Thymus (tissue), 11 donors: ENCODE measurements at regions not wholly inside any gene's neighbourhood (a gene's known extent, or its start where the extent isn't known, plus 50 kb on each side); places are given as distances from the start of the nearest gene placed in this dataset.

ENCODE experiments used
- DNase-seq, 9 donors: peaks; one replicate each; pipeline ENCODE4 v3.0.0-alpha.2; 2013; ENCODE audit warnings: low spot score in 9 of 9, low read depth in 6 of 9, missing footprints in 1 of 9
- H3K27ac ChIP-seq, 2 donors: one replicate each; pipeline ENCODE4 v1.5.1; 2013; ENCODE audit warnings: control low read depth in 1 of 2, low read depth in 1 of 2, low read length in 1 of 2, mild to moderate bottlenecking in 1 of 2, moderate library complexity in 1 of 2
- H3K27me3 ChIP-seq, 2 donors: one replicate each; pipeline ENCODE4 v1.5.1; 2013; ENCODE audit warnings: low read length in 1 of 2; ENCODE audit not compliant: control insufficient read depth in 2 of 2, insufficient read depth in 1 of 2
- H3K36me3 ChIP-seq, 2 donors: one replicate each; pipeline ENCODE4 v1.5.1; 2013; ENCODE audit warnings: low read length in 1 of 2, mild to moderate bottlenecking in 1 of 2, moderate library complexity in 1 of 2; ENCODE audit not compliant: control insufficient read depth in 2 of 2, insufficient read depth in 2 of 2
- H3K4me1 ChIP-seq, 2 donors: one replicate each; pipeline ENCODE4 v1.5.1; 2013; ENCODE audit warnings: low read length in 2 of 2; ENCODE audit not compliant: control insufficient read depth in 2 of 2, insufficient read depth in 2 of 2
- H3K4me3 ChIP-seq, 2 donors: one replicate each; pipeline ENCODE4 v1.5.1; 2013; ENCODE audit warnings: low read length in 2 of 2, control low read depth in 1 of 2, mild to moderate bottlenecking in 1 of 2
- H3K9me3 ChIP-seq, 2 donors: one replicate each; pipeline ENCODE4 v1.5.1; 2013; ENCODE audit warnings: low read length in 1 of 2, mild to moderate bottlenecking in 1 of 2; ENCODE audit not compliant: control insufficient read depth in 2 of 2, insufficient read depth in 1 of 2
- WGBS: extraction: QIAGEN DNeasy Blood & Tissue Kit; methylation state at CpG from one replicate; pipeline ENCODE4 v1.1.7; 2013; 5-methylcytosine and 5-hydroxymethylcytosine counted together
- donor health status: healthy.

GRCh38 chr12:91629440-91629839 lies 446.8 kb upstream of the DCN start:
- Histone ChIP-seq H3K36me3 (no peaks in the 10 kb centered on the region), H3K27me3 (no peaks in the 10 kb centered on the region), H3K4me1 (no peaks in the 10 kb centered on the region), H3K27ac (no peak overlapping the region), H3K4me3 (no peak overlapping the region), H3K9me3 (peaks cover 2 to 12% of the 10 kb centered on the region in 2 donors)
- 92% methylated on average over 2 of the region's 2 CpGs for WGBS
- DNase-seq = no peak

GRCh38 chr12:91628656-91629055 lies 446.0 kb upstream of the DCN start:
- Histone ChIP-seq H3K27ac (no peak overlapping the region), H3K36me3 (no peaks in the 10 kb centered on the region), H3K27me3 (no peaks in the 10 kb centered on the region), H3K4me1 (no peaks in the 10 kb centered on the region), H3K4me3 (no peak overlapping the region), H3K9me3 (peaks cover 2 to 6% of the 10 kb centered on the region in 2 donors)
- whole genome bisulfite sequencing = 92% methylated on average over 2 of the region's 2 CpGs
- DNase-seq = no peak

GRCh38 chr12:91627225-91627624 lies 444.6 kb upstream of the DCN start:
- H3K4me3 ChIP-seq = no peak overlapping the region
- no peaks in the 10 kb centered on the region for H3K27me3 ChIP-seq
- no peak for DNase-seq
- H3K9me3 ChIP-seq = peaks cover 2 to 5% of the 10 kb centered on the region in 2 donors
- H3K4me1 ChIP-seq = no peaks in the 10 kb centered on the region
- no peaks in the 10 kb centered on the region for H3K36me3 ChIP-seq
- 95% methylated on average over 2 of the region's 2 CpGs for WGBS
- no peak overlapping the region for H3K27ac ChIP-seq

- Histone ChIP-seq H3K27ac (no peak overlapping the region), H3K4me3 (no peak overlapping the region), H3K4me1 (no peaks in the 10 kb centered on the region), H3K36me3 (no peaks in the 10 kb centered on the region), H3K9me3 (peaks cover 2 to 5% of the 10 kb centered on the region in 2 donors), H3K27me3 (no peaks in the 10 kb centered on the region)
- DNase-seq = no peak
- WGBS = 81% methylated on average over 2 of the region's 2 CpGs
These were observed 440.4 kb upstream of the DCN start for GRCh38 chr12:91622981-91623380.

GRCh38 chr12:91622037-91622436 lies 439.4 kb upstream of the DCN start:
- no peak for DNase-seq
- Histone ChIP-seq H3K27me3 (no peaks in the 10 kb centered on the region), H3K4me1 (no peaks in the 10 kb centered on the region), H3K4me3 (no peak overlapping the region), H3K36me3 (no peaks in the 10 kb centered on the region), H3K27ac (no peak overlapping the region), H3K9me3 (peaks cover 2 to 5% of the 10 kb centered on the region in 2 donors)
- 92% methylated on average over 2 of the region's 2 CpGs for WGBS

GRCh38 chr12:91620992-91621391 lies 438.4 kb upstream of the DCN start:
- H3K36me3 ChIP-seq = no peaks in the 10 kb centered on the region
- no peaks in the 10 kb centered on the region for H3K4me1 ChIP-seq
- no peak for DNase-seq
- H3K4me3 ChIP-seq = no peak overlapping the region
- no peaks in the 10 kb centered on the region for H3K27me3 ChIP-seq
- peaks cover 2 to 5% of the 10 kb centered on the region in 2 donors for H3K9me3 ChIP-seq
- no peak overlapping the region for H3K27ac ChIP-seq
- 94% methylated on average over 9 of the region's 9 CpGs for WGBS

GRCh38 chr12:91620422-91620821 lies 437.8 kb upstream of the DCN start:
- Histone ChIP-seq H3K36me3 (no peaks in the 10 kb centered on the region), H3K9me3 (peaks cover 0 to 1% of the 10 kb centered on the region in 2 donors), H3K4me1 (no peaks in the 10 kb centered on the region), H3K27me3 (no peaks in the 10 kb centered on the region), H3K27ac (no peak overlapping the region), H3K4me3 (no peak overlapping the region)
- 95% methylated on average over 2 of the region's 2 CpGs for WGBS
- DNase-seq = no peak

GRCh38 chr12:91618281-91618680 lies 435.7 kb upstream of the DCN start:
- Histone ChIP-seq H3K36me3 (no peaks in the 10 kb centered on the region), H3K4me3 (no peak overlapping the region), H3K27ac (no peak overlapping the region), H3K4me1 (no peaks in the 10 kb centered on the region), H3K9me3 (peaks cover 0 to 1% of the 10 kb centered on the region in 2 donors), H3K27me3 (no peaks in the 10 kb centered on the region)
- WGBS = 97% methylated on average over 2 of the region's 2 CpGs
- DNase-seq = no peak

- H3K4me3 ChIP-seq = no peak overlapping the region
- no peak overlapping the region for H3K27ac ChIP-seq
- H3K9me3 ChIP-seq = peaks cover 0 to 1% of the 10 kb centered on the region in 2 donors
- H3K4me1 ChIP-seq = no peaks in the 10 kb centered on the region
- no peaks in the 10 kb centered on the region for H3K36me3 ChIP-seq
- H3K27me3 ChIP-seq = no peaks in the 10 kb centered on the region
- 96% methylated on average over 1 of the region's 1 CpG for WGBS
- no peak for DNase-seq
These were observed 435.2 kb upstream of the DCN start for GRCh38 chr12:91617818-91618217.

GRCh38 chr12:91616416-91616815 lies 433.8 kb upstream of the DCN start:
- H3K27ac ChIP-seq = no peak overlapping the region
- H3K4me3 ChIP-seq = no peak overlapping the region
- 97% methylated on average over 2 of the region's 2 CpGs for WGBS
- no peaks in the 10 kb centered on the region for H3K27me3 ChIP-seq
- H3K4me1 ChIP-seq = no peaks in the 10 kb centered on the region
- H3K36me3 ChIP-seq = no peaks in the 10 kb centered on the region
- H3K9me3 ChIP-seq = peaks cover 0 to 1% of the 10 kb centered on the region in 2 donors
- no peak for DNase-seq
